HL-60 (cell line): ENCODE measurements at regions not wholly inside any gene's neighbourhood (a gene's known extent, or its start where the extent isn't known, plus 50 kb on each side); places are given as distances from the start of the nearest gene placed in this dataset.

Experiments used
- DNase-seq, 2 experiments: peaks; one replicate each; pipeline ENCODE4 v3.0.0-alpha.2; 2010 to 2020; ENCODE audit warnings: low read depth in 1 of 2, low spot score in 1 of 2
- H3K27ac ChIP-seq: fragments of 250-450 bp; sonication (Bioruptor Pico); replicated peaks from 2 replicates; pipeline ENCODE4 v1.5.1; 2020; ENCODE audit warnings: mild to moderate bottlenecking, moderate library complexity
- H3K27me3 ChIP-seq: fragments of 250-450 bp; sonication (Bioruptor Pico); 2 replicates; pipeline ENCODE4 v1.5.1; 2021; ENCODE audit warnings: mild to moderate bottlenecking, moderate library complexity; ENCODE audit not compliant: insufficient read depth, poor library complexity, severe bottlenecking
- H3K4me3 ChIP-seq: replicated peaks from 2 replicates; pipeline ENCODE4 v1.5.1; 2011; ENCODE audit warnings: mild to moderate bottlenecking, control low read depth, low read length; ENCODE audit not compliant: insufficient read depth
- CTCF ChIP-seq: IDR thresholded peaks from one replicate; pipeline ENCODE4 v1.5.1; 2011; ENCODE audit warnings: low read length, control low read depth, inconsistent platforms; ENCODE audit not compliant: insufficient read depth
- GABPA ChIP-seq: IDR thresholded peaks from 2 replicates; pipeline ENCODE4 v1.6.1; 2012; ENCODE audit warnings: low read depth
- POLR2AphosphoS5 ChIP-seq: IDR thresholded peaks from 2 replicates; pipeline ENCODE4 v1.6.1; 2012; ENCODE audit warnings: low read depth
- REST ChIP-seq: IDR thresholded peaks from 2 replicates; pipeline ENCODE4 v1.6.1; 2012; ENCODE audit warnings: low read depth; ENCODE audit not compliant: insufficient replicate concordance
- SPI1 ChIP-seq: IDR thresholded peaks from 2 replicates; pipeline ENCODE4 v1.6.1; 2012; ENCODE audit warnings: low read depth, mild to moderate bottlenecking, borderline replicate concordance

- Histone ChIP-seq H3K4me3 (no peak overlapping the region), H3K27me3 (no peaks in the 10 kb centered on the region), H3K27ac (no peak overlapping the region)
- DNase-seq, result no peak
- TF ChIP-seq GABPA (no peak), REST (no peak), SPI1 (no peak), POLR2AphosphoS5 (no peak), CTCF (no peak)
Measured at GRCh38 chr3:164468055-164468454, 610.2 kb downstream of the SI start.

GRCh38 chr3:164467007-164467406 lies 611.3 kb downstream of the SI start:
- Histone ChIP-seq H3K4me3 (no peak overlapping the region), H3K27ac (no peak overlapping the region), H3K27me3 (no peaks in the 10 kb centered on the region)
- DNase-seq, result no peak
- TF ChIP-seq CTCF (no peak), SPI1 (no peak), GABPA (no peak), REST (no peak), POLR2AphosphoS5 (no peak)

- no peak for TF ChIP-seq REST
- no peak for TF ChIP-seq SPI1
- TF ChIP-seq CTCF, result no peak
- no peak for TF ChIP-seq POLR2AphosphoS5
- TF ChIP-seq GABPA, result no peak
- no peak for DNase-seq
- Histone ChIP-seq H3K4me3 (no peak overlapping the region), H3K27ac (no peak overlapping the region), H3K27me3 (no peaks in the 10 kb centered on the region)
Measured at GRCh38 chr3:164465172-164465571, 613.1 kb downstream of the SI start.
